HepG2 (cell line): ENCODE measurements at regions not wholly inside any gene's neighbourhood (a gene's known extent, or its start where the extent isn't known, plus 50 kb on each side); places are given as distances from the start of the nearest gene placed in this dataset.

Source experiments
- KLF13 ChIP-seq: sonication (generic); formaldehyde crosslinking; IDR thresholded peaks from 2 replicates; pipeline ENCODE4 v1.4.0; 2020; ENCODE audit warnings: mild to moderate bottlenecking, missing genetic modification reagents
- ZNF121 ChIP-seq: sonication (generic); formaldehyde crosslinking; IDR thresholded peaks from 2 replicates; pipeline ENCODE4 v1.5.0; 2020; ENCODE audit warnings: mild to moderate bottlenecking, missing genetic modification reagents
- TF ChIP-seq, protein P1 (sequence below): sonication (generic); formaldehyde crosslinking; IDR thresholded peaks from 2 replicates; pipeline ENCODE4 v1.4.0; 2020; ENCODE audit warnings: mild to moderate bottlenecking, low read depth, missing genetic modification reagents
- TF ChIP-seq, protein P2 (sequence below): sonication (generic); formaldehyde crosslinking; IDR thresholded peaks from 2 replicates; pipeline ENCODE4 v1.5.1; 2020; ENCODE audit warnings: missing genetic modification reagents, mild to moderate bottlenecking, borderline replicate concordance

DNA sequence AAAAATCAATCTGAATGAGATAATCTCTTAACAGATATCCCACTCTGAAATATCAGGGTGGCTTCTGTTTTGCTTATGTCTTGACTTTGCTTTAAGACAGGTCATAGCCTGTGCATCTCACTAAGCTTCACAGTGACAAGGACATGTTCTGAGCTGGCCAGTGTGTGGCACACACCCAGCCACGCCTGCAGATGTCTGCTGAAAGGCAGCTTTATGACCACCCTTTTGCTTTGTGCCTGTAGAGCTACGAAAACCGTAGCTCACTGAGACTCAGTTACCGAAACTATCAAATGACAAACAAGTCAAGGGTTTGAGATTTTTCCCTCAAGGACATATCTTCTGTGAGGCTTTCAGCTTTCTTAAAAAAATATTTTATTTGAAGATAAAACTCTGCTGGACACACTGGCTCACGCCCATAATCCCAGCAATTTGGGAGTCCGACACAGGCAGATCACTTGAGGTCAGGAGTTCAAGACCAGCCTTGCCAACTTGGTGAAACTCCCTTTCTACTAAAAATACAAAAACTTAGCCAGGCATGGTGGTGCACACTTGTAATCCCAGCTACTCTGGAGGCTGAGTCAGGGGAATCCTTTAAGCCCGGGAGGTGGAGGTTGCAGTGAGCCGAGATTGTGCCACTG is 233.2 kb downstream of the SPATA31A1 start:
- TF ChIP-seq KLF13 (CRISPR knock-in tag) (no peak), ZNF121 (CRISPR knock-in tag) (no peak)
- TF ChIP-seq, protein P1, sequence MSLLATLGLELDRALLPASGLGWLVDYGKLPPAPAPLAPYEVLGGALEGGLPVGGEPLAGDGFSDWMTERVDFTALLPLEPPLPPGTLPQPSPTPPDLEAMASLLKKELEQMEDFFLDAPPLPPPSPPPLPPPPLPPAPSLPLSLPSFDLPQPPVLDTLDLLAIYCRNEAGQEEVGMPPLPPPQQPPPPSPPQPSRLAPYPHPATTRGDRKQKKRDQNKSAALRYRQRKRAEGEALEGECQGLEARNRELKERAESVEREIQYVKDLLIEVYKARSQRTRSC = no peak
- TF ChIP-seq, protein P2, sequence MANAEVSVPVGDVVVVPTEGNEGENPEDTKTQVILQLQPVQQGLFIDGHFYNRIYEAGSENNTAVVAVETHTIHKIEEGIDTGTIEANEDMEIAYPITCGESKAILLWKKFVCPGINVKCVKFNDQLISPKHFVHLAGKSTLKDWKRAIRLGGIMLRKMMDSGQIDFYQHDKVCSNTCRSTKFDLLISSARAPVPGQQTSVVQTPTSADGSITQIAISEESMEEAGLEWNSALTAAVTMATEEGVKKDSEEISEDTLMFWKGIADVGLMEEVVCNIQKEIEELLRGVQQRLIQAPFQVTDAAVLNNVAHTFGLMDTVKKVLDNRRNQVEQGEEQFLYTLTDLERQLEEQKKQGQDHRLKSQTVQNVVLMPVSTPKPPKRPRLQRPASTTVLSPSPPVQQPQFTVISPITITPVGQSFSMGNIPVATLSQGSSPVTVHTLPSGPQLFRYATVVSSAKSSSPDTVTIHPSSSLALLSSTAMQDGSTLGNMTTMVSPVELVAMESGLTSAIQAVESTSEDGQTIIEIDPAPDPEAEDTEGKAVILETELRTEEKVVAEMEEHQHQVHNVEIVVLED (CRISPR knock-in tag) = no peak
